ENCODE measurements at regions not wholly inside any gene's neighbourhood (a gene's known extent, or its start where the extent isn't known, plus 50 kb on each side); places are given as distances from the start of the nearest gene placed in this dataset.

DNA sequence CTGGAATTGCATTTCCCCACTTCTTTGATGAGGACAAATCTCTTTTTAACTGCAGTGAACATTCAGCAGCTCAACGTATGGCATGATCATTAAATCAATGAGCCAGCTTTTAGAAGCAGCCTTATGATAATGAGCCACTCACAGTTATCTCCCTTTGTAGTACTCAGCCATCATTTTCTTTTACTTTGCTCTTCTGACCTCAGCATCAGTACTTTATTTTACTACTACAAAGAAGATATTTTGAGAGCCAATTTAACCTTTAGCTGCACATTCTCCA is 250.0 kb upstream of the CLEC14A start:
- TF ChIP-seq, protein P1, sequence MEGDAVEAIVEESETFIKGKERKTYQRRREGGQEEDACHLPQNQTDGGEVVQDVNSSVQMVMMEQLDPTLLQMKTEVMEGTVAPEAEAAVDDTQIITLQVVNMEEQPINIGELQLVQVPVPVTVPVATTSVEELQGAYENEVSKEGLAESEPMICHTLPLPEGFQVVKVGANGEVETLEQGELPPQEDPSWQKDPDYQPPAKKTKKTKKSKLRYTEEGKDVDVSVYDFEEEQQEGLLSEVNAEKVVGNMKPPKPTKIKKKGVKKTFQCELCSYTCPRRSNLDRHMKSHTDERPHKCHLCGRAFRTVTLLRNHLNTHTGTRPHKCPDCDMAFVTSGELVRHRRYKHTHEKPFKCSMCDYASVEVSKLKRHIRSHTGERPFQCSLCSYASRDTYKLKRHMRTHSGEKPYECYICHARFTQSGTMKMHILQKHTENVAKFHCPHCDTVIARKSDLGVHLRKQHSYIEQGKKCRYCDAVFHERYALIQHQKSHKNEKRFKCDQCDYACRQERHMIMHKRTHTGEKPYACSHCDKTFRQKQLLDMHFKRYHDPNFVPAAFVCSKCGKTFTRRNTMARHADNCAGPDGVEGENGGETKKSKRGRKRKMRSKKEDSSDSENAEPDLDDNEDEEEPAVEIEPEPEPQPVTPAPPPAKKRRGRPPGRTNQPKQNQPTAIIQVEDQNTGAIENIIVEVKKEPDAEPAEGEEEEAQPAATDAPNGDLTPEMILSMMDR (IDR thresholded peaks at IDR 0.05): no peak
- no peaks in the 10 kb centered on the region for H3K36me3 ChIP-seq
- no peak for ATAC-seq (ENCODE audit: insufficient number of reproducible peaks, low FRiP score, low read depth)

DNA sequence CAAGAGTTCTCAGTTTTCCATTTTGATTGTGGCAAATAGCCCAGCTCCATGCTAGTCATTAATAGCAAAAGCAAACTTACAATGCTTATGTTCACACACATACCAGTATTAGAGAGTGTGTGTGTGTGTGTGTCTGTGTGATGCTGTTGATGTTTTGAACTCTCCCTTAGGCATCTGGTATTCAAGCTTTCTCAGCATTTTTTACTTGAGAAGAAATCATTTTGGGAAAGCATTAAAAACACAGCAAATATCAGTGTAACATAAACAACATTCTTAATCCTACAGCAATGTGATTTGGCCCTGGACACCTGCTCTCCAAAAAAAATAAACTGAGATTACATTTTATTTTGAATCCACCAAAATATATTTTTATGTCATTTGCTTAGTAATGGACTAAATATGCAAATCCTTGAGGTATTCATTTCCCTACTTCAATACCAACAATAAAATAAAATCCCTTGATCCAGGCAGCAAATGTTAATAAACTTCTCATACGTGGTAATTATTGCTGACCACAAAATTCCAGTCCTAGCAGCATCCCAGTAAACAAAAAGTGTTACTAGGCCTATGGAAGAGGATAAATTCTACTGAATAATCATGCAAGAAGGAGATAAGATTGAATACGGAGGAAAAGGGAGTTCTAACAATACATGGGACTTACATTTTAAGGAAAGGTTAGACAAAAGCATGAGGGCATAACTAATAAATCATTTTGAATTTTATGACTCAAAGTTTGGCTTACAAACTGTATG is 249.5 kb upstream of the CLEC14A start:
- DNase-seq (ENCODE audit: low spot score) (no peak), ATAC-seq (ENCODE audit: insufficient number of reproducible peaks, low FRiP score, low read depth) (no peak)
- no peaks in the 10 kb centered on the region for H3K27me3 ChIP-seq (replicated peaks; ENCODE audit: insufficient read depth)
- H3K9me3 ChIP-seq: no peaks in the 10 kb centered on the region
- H3K27ac ChIP-seq: no peak overlapping the region
- H3K4me3 ChIP-seq: no peak overlapping the region
- no peaks in the 10 kb centered on the region for H3K4me1 ChIP-seq (ENCODE audit: control insufficient read depth in 1 of 2, low read depth in 2 of 2)
- H3K36me3 ChIP-seq: no peaks in the 10 kb centered on the region
- TF ChIP-seq, protein P1 (IDR thresholded peaks at IDR 0.05): no peak

More for the DNA sequence above, 250.0 kb upstream of the CLEC14A start:
- no peak for DNase-seq (ENCODE audit: low spot score)
- H3K9me3 ChIP-seq: no peaks in the 10 kb centered on the region
- H3K27me3 ChIP-seq (replicated peaks; ENCODE audit: insufficient read depth): no peaks in the 10 kb centered on the region
- H3K4me3 ChIP-seq: no peak overlapping the region
- no peaks in the 10 kb centered on the region for H3K4me1 ChIP-seq (ENCODE audit: control insufficient read depth in 1 of 2, low read depth in 2 of 2)
- no peak overlapping the region for H3K27ac ChIP-seq

- Histone ChIP-seq H3K4me3 (no peak overlapping the region), H3K27me3 (replicated peaks; ENCODE audit: insufficient read depth) (no peaks in the 10 kb centered on the region), H3K4me1 (ENCODE audit: control insufficient read depth in 1 of 2, low read depth in 2 of 2) (no peaks in the 10 kb centered on the region), H3K36me3 (no peaks in the 10 kb centered on the region), H3K9me3 (no peaks in the 10 kb centered on the region), H3K27ac (no peak overlapping the region)
- ATAC-seq (ENCODE audit: insufficient number of reproducible peaks, low FRiP score, low read depth) (no peak), DNase-seq (ENCODE audit: low spot score) (no peak)
- TF ChIP-seq, protein P1 (IDR thresholded peaks at IDR 0.05): no peak
Measured at GRCh38 chr14:38504175-38504574, 248.3 kb upstream of the CLEC14A start.

DNA sequence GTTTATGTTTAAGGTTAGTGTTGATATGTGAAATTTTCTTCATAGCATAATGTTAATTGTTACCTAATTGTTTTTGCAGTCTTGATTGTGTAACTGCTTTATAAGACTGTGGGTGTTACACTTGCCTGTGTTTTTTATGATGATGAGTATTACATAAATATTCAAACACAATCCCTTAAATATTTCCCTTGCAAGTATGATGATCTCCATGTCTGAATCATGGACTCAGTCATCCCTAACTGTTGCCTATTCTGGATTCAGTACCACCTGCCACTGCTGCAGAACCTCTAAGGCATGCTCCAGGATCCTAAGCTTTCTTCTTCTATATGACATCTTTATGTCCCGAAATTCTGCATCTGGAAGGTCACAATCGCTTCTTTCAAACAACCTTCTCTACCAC is 246.3 kb upstream of the CLEC14A start:
- Histone ChIP-seq H3K27ac (no peak overlapping the region), H3K9me3 (no peaks in the 10 kb centered on the region), H3K36me3 (no peaks in the 10 kb centered on the region), H3K4me3 (no peak overlapping the region), H3K4me1 (ENCODE audit: control insufficient read depth in 1 of 2, low read depth in 2 of 2) (no peaks in the 10 kb centered on the region), H3K27me3 (replicated peaks; ENCODE audit: insufficient read depth) (no peaks in the 10 kb centered on the region)
- TF ChIP-seq, protein P1 (IDR thresholded peaks at IDR 0.05): no peak
- DNase-seq (ENCODE audit: low spot score): no peak
- no peak for ATAC-seq (ENCODE audit: insufficient number of reproducible peaks, low FRiP score, low read depth)

DNA sequence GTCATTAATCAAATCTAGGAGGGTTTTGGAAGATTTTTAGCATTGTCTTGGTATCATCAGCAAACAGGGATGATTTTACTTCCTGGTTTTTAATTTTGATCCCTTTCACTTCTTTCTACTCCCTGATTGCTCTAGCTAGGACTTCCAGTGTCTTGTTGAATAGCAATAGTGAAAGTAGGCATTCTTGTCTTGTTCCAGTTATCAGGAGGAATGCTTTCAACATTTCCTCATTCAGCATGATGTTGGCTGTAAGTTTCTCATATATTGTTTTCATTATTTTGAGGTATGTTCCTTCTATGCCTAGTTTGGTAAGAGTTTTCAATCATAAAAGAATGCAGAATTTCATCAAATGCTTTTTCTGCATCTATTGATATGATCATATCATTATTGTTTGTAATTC is 244.2 kb upstream of the CLEC14A start:
- H3K4me3 ChIP-seq: no peak overlapping the region
- no peak overlapping the region for H3K27ac ChIP-seq
- no peaks in the 10 kb centered on the region for H3K4me1 ChIP-seq (ENCODE audit: control insufficient read depth in 1 of 2, low read depth in 2 of 2)
- H3K9me3 ChIP-seq: no peaks in the 10 kb centered on the region
- ATAC-seq (ENCODE audit: insufficient number of reproducible peaks, low FRiP score, low read depth) (no peak), DNase-seq (ENCODE audit: low spot score) (no peak)
- TF ChIP-seq, protein P1 (IDR thresholded peaks at IDR 0.05): no peak
- H3K27me3 ChIP-seq (replicated peaks; ENCODE audit: insufficient read depth): no peaks in the 10 kb centered on the region
- H3K36me3 ChIP-seq: no peaks in the 10 kb centered on the region
